ENCODE measurements at regions not wholly inside any gene's neighbourhood (a gene's known extent, or its start where the extent isn't known, plus 50 kb on each side); places are given as distances from the start of the nearest gene placed in this dataset.

DNA sequence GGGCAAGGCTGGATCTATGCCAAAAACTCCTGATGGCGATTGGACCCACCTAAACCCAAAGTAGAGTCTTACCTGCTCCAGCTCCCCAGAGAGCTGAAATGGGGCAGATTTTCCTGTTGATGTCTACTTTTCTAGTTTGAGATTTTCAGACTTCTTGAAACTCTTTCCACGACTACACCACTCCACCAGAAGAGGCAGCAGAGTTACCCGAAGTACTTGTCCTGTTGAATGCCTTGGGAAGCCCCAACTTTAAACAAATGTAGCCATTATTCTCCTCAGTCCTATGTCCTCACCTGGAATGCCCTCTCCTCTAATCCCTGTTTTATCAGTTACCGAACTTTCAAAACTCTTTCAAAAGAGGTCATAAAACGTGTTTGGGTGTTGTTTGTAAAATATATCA lies 843.8 kb downstream of the VGLL3 start:
- DNase-seq (no peak), ATAC-seq (ENCODE audit: low read depth) (no peak)
- Histone ChIP-seq H2BK5ac (ENCODE audit: low read depth, low read length, poor library complexity, severe bottlenecking) (no peak overlapping the region), H3K4me1 (ENCODE audit: control insufficient read depth, insufficient read depth, low read length) (no peaks in the 10 kb centered on the region), H4K20me1 (ENCODE audit: insufficient read depth, low read length) (no peaks in the 10 kb centered on the region), H3K56ac (ENCODE audit: extremely low read depth, insufficient read depth, low read length) (no peak overlapping the region), H2BK120ac (ENCODE audit: low read depth, low read length) (no peak overlapping the region), H2AK9ac (replicated peaks; ENCODE audit: low read depth, low read length, poor library complexity) (no peak overlapping the region), H4K8ac (ENCODE audit: low read depth in 2 of 2, low read length in 2 of 2) (no peak overlapping the region), H3K14ac (replicated peaks; ENCODE audit: low read depth, low read length) (no peak overlapping the region), H3K4me2 (ENCODE audit: low read depth, low read length) (no peak overlapping the region), H3K27me3 (ENCODE audit: control insufficient read depth, insufficient read depth, low read length) (no peaks in the 10 kb centered on the region), H3K9me1 (ENCODE audit: insufficient read depth, low read length) (no peaks in the 10 kb centered on the region), H2BK15ac (ENCODE audit: low read depth, low read length) (no peak overlapping the region), H4K5ac (ENCODE audit: low read depth, low read length) (no peak overlapping the region), H2AFZ (replicated peaks; ENCODE audit: low read length, poor library complexity) (no peak overlapping the region), H3K79me1 (ENCODE audit: low read depth in 1 of 2, low read length in 2 of 2) (no peaks in the 10 kb centered on the region), H3K9ac (ENCODE audit: low read depth, low read length) (no peak overlapping the region), H4K91ac (ENCODE audit: insufficient read depth, low read depth, low read length) (no peak overlapping the region), H3K36me3 (ENCODE audit: control insufficient read depth, insufficient read depth, low read length) (no peaks in the 10 kb centered on the region), H3K9me3 (ENCODE audit: control insufficient read depth, insufficient read depth, low read length) (peaks cover 4% of the 10 kb centered on the region; the same call in 1 of the 2 replicates), H2BK20ac (ENCODE audit: low read depth, low read length) (no peak overlapping the region), H3K18ac (ENCODE audit: low read depth, low read length) (no peak overlapping the region), H3K23ac (ENCODE audit: low read depth, low read length) (no peak overlapping the region), H3K4ac (ENCODE audit: low read depth, low read length) (no peak overlapping the region), H3K4me3 (ENCODE audit: insufficient read depth, low read depth, low read length) (no peak overlapping the region), H2AK5ac (ENCODE audit: low read depth, low read length) (no peak overlapping the region), H3K27ac (ENCODE audit: insufficient read depth, low read length) (no peak overlapping the region)
- intact Hi-C loops (cut with micrococcal nuclease): no loop called here
- TF ChIP-seq MXI1 (IDR thresholded peaks at IDR 0.05; ENCODE audit: borderline replicate concordance, low read depth, low read length) (no peak), CEBPB (IDR thresholded peaks at IDR 0.05; ENCODE audit: low read depth, low read length) (no peak), MAZ (IDR thresholded peaks at IDR 0.05; ENCODE audit: borderline replicate concordance, low read depth, low read length) (no peak), RFX5 (IDR thresholded peaks at IDR 0.05; ENCODE audit: low read depth, low read length) (no peak), BHLHE40 (IDR thresholded peaks at IDR 0.05; ENCODE audit: low read depth, low read length) (no peak)
- TF ChIP-seq, protein P1, sequence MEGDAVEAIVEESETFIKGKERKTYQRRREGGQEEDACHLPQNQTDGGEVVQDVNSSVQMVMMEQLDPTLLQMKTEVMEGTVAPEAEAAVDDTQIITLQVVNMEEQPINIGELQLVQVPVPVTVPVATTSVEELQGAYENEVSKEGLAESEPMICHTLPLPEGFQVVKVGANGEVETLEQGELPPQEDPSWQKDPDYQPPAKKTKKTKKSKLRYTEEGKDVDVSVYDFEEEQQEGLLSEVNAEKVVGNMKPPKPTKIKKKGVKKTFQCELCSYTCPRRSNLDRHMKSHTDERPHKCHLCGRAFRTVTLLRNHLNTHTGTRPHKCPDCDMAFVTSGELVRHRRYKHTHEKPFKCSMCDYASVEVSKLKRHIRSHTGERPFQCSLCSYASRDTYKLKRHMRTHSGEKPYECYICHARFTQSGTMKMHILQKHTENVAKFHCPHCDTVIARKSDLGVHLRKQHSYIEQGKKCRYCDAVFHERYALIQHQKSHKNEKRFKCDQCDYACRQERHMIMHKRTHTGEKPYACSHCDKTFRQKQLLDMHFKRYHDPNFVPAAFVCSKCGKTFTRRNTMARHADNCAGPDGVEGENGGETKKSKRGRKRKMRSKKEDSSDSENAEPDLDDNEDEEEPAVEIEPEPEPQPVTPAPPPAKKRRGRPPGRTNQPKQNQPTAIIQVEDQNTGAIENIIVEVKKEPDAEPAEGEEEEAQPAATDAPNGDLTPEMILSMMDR (conservative IDR thresholded peaks at IDR 0.05; ENCODE audit: low read depth, low read length): no peak
- ChIA-PET CTCF (no interaction called here), POLR2A (ENCODE audit: unreplicated experiment) (no interaction called here)
- BruUV-seq (replicated peaks): no TSS peak
- dilution Hi-C loops (cut with HindIII; ENCODE audit: low sequenced_read_pairs, unreplicated experiment): no loop called here
- in situ Hi-C loops (cut with MboI; ENCODE audit: low sequenced_read_pairs): no loop called here
- 100% methylated on average over 1 of the region's 5 CpGs; no CpG with 5 or more reads in 1 of the 2 experiments for WGBS, 2 experiments (ENCODE audit: extremely low coverage in 2 of 2, insufficient read length in 1 of 2)
